ENCODE measurements at regions not wholly inside any gene's neighbourhood (a gene's known extent, or its start where the extent isn't known, plus 50 kb on each side); places are given as distances from the start of the nearest gene placed in this dataset.

- no peak for DNase-seq
Measured at GRCh38 chr22:48954781-48955311, 872.8 kb downstream of the BRD1 start.

DNA sequence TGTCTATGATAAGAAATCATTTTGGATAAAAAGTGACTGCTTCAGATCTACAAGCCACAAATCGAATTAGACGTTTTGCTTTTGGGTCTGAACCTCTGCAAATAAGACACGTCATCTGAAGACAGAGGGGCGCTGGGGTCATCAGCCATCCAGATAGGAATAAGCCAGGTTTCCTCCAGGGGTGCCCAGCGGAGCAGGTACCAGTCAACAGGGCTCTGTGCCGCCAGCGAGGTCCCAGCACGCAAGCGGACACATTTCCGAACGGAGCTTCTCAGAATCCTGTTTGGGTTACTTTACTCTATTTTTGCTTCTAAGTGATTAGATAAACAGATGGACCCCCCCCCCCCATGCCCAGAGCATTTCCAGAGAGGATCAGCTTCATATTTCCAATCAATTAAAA, 873.8 kb downstream of the BRD1 start:
- no peak for TF ChIP-seq EZH2 (IDR thresholded peaks at IDR 0.05; ENCODE audit: borderline replicate concordance, insufficient read depth, low read depth, low read length, poor library complexity, severe bottlenecking)
- TF ChIP-seq, protein P1, sequence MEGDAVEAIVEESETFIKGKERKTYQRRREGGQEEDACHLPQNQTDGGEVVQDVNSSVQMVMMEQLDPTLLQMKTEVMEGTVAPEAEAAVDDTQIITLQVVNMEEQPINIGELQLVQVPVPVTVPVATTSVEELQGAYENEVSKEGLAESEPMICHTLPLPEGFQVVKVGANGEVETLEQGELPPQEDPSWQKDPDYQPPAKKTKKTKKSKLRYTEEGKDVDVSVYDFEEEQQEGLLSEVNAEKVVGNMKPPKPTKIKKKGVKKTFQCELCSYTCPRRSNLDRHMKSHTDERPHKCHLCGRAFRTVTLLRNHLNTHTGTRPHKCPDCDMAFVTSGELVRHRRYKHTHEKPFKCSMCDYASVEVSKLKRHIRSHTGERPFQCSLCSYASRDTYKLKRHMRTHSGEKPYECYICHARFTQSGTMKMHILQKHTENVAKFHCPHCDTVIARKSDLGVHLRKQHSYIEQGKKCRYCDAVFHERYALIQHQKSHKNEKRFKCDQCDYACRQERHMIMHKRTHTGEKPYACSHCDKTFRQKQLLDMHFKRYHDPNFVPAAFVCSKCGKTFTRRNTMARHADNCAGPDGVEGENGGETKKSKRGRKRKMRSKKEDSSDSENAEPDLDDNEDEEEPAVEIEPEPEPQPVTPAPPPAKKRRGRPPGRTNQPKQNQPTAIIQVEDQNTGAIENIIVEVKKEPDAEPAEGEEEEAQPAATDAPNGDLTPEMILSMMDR (IDR thresholded peaks at IDR 0.05): no peak
- Histone ChIP-seq H3K9ac (ENCODE audit: low read length) (no peak overlapping the region), H3K9me3 (ENCODE audit: control extremely low read depth in 1 of 3, control insufficient read depth in 2 of 3, insufficient read depth in 1 of 3, low read length in 2 of 3) (peaks cover 0 to 29% (median 0%) of the 10 kb centered on the region in 3 donors), H3K4me2 (replicated peaks; ENCODE audit: low read depth, low read length, poor library complexity, severe bottlenecking) (no peak overlapping the region), H3K79me2 (ENCODE audit: control insufficient read depth, insufficient read depth, low read length) (no peaks in the 10 kb centered on the region), H4K20me1 (ENCODE audit: control insufficient read depth, insufficient read depth, low read length, poor library complexity, severe bottlenecking) (no peaks in the 10 kb centered on the region), H3K36me3 (replicated peaks in 1 of 2; ENCODE audit: control extremely low read depth in 1 of 2, control insufficient read depth in 1 of 2, extremely low read depth in 1 of 2, insufficient read depth in 2 of 2, low read length in 1 of 2) (no peaks in the 10 kb centered on the region), H3K4me3 (ENCODE audit: control extremely low read depth in 1 of 5, extremely low read depth in 1 of 5, insufficient read depth in 1 of 5, low read depth in 2 of 5, low read length in 4 of 5) (no peak overlapping the region), H3K27ac (ENCODE audit: low read length in 2 of 2) (no peak overlapping the region), H2AFZ (ENCODE audit: insufficient read depth, low read depth, low read length, poor library complexity, severe bottlenecking) (no peak overlapping the region), H3K4me1 (ENCODE audit: control insufficient read depth in 2 of 2, insufficient read depth in 2 of 2, low read length in 2 of 2) (no peaks in the 10 kb centered on the region), H3K27me3 (replicated peaks in 1 of 4; ENCODE audit: control extremely low read depth in 1 of 4, control insufficient read depth in 3 of 4, insufficient read depth in 4 of 4, low read length in 3 of 4) (no peaks in the 10 kb centered on the region)
- Mint-ChIP-seq H3K27me3 (no peaks in the 10 kb centered on the region), H3K4me1 (no peaks in the 10 kb centered on the region), H3K9me3 (ENCODE audit: insufficient read depth) (peaks cover 4% of the 10 kb centered on the region), H3K27ac (no peak overlapping the region), H3K4me3 (no peak overlapping the region)
- no peak for DNase-seq
- WGBS (ENCODE audit: insufficient coverage): 89% methylated on average over 5 of the region's 11 CpGs
- no peak for ATAC-seq (ENCODE audit: low read depth)
- intact Hi-C loops (cut with micrococcal nuclease): no loop called here
- CTCF ChIA-PET: no interaction called here
- POLR2A ChIA-PET: no interaction called here

More at GRCh38 chr22:48954781-48955311, 872.8 kb downstream of the BRD1 start:
- peaks cover 0 to 29% (median 0%) of the 10 kb centered on the region in 3 donors for H3K9me3 ChIP-seq (ENCODE audit: control extremely low read depth in 1 of 3, control insufficient read depth in 2 of 3, insufficient read depth in 1 of 3, low read length in 2 of 3)
- POLR2A ChIA-PET: no interaction called here
- TF ChIP-seq, protein P1 (IDR thresholded peaks at IDR 0.05): no peak
- TF ChIP-seq EZH2 (IDR thresholded peaks at IDR 0.05; ENCODE audit: borderline replicate concordance, insufficient read depth, low read depth, low read length, poor library complexity, severe bottlenecking): no peak
- no peak overlapping the region for H3K4me3 ChIP-seq (ENCODE audit: control extremely low read depth in 1 of 5, extremely low read depth in 1 of 5, insufficient read depth in 1 of 5, low read depth in 2 of 5, low read length in 4 of 5)
- H3K4me2 ChIP-seq (replicated peaks; ENCODE audit: low read depth, low read length, poor library complexity, severe bottlenecking): no peak overlapping the region
- H3K27me3 ChIP-seq (replicated peaks in 1 of 4; ENCODE audit: control extremely low read depth in 1 of 4, control insufficient read depth in 3 of 4, insufficient read depth in 4 of 4, low read length in 3 of 4): no peaks in the 10 kb centered on the region
- Mint-ChIP-seq H3K4me1 (no peaks in the 10 kb centered on the region), H3K27ac (no peak overlapping the region), H3K9me3 (ENCODE audit: insufficient read depth) (peaks cover 4% of the 10 kb centered on the region), H3K4me3 (no peak overlapping the region), H3K27me3 (no peaks in the 10 kb centered on the region)
- ATAC-seq (ENCODE audit: low read depth): no peak
- no peak overlapping the region for H2AFZ ChIP-seq (ENCODE audit: insufficient read depth, low read depth, low read length, poor library complexity, severe bottlenecking)
- H3K9ac ChIP-seq (ENCODE audit: low read length): no peak overlapping the region
- H3K27ac ChIP-seq (ENCODE audit: low read length in 2 of 2): no peak overlapping the region
- WGBS (ENCODE audit: insufficient coverage): 83% methylated on average over 15 of the region's 16 CpGs
- CTCF ChIA-PET: no interaction called here
- H4K20me1 ChIP-seq (ENCODE audit: control insufficient read depth, insufficient read depth, low read length, poor library complexity, severe bottlenecking): no peaks in the 10 kb centered on the region
- H3K36me3 ChIP-seq (replicated peaks in 1 of 2; ENCODE audit: control extremely low read depth in 1 of 2, control insufficient read depth in 1 of 2, extremely low read depth in 1 of 2, insufficient read depth in 2 of 2, low read length in 1 of 2): no peaks in the 10 kb centered on the region
- H3K4me1 ChIP-seq (ENCODE audit: control insufficient read depth in 2 of 2, insufficient read depth in 2 of 2, low read length in 2 of 2): no peaks in the 10 kb centered on the region
- intact Hi-C loops (cut with micrococcal nuclease): no loop called here
- H3K79me2 ChIP-seq (ENCODE audit: control insufficient read depth, insufficient read depth, low read length): no peaks in the 10 kb centered on the region
